Colonic mucosa (tissue), 4 donors: ENCODE measurements at regions not wholly inside any gene's neighbourhood (a gene's known extent, or its start where the extent isn't known, plus 50 kb on each side); places are given as distances from the start of the nearest gene placed in this dataset.

Experiments used
- DNase-seq: peaks from one replicate; pipeline ENCODE4 v3.0.0-alpha.2; 2020
- H3K27ac ChIP-seq: fragments of 200-600 bp; one replicate; pipeline ENCODE4 v1.8.0; 2021
- H3K27me3 ChIP-seq: fragments of 200-600 bp; one replicate; pipeline ENCODE4 v1.8.0; 2021
- H3K36me3 ChIP-seq: fragments of 200-600 bp; one replicate; pipeline ENCODE4 v1.8.0; 2021
- H3K4me1 ChIP-seq: fragments of 200-600 bp; one replicate; pipeline ENCODE4 v1.8.0; 2021; ENCODE audit warnings: mild to moderate bottlenecking
- H3K4me3 ChIP-seq: fragments of 200-600 bp; one replicate; pipeline ENCODE4 v1.8.0; 2021
- H3K9ac ChIP-seq, 2 donors: one replicate each; pipeline ENCODE4 v1.7.0; 2013; ENCODE audit warnings: control low read depth in 2 of 2, low read depth in 2 of 2, low read length in 2 of 2
- H3K9me3 ChIP-seq: fragments of 200-600 bp; one replicate; pipeline ENCODE4 v1.8.0; 2021
- intact Hi-C: fragments of 100-400 bp; cut with DNase I; formaldehyde crosslinking; loops from one replicate; pipeline ENCODE4 v1.14.1; 2022
- TF ChIP-seq, protein P1 (sequence below): fragments of 200-600 bp; IDR thresholded peaks from one replicate; pipeline ENCODE4 v1.8.0; 2022; ENCODE audit warnings: antibody characterized with exemption, mild to moderate bottlenecking
- donor health status: healthy.
- donor health status: DM: no; HTN: no; CAD: no.
- donor health status: DM: no; HTN: no; CAD: no.

DNA sequence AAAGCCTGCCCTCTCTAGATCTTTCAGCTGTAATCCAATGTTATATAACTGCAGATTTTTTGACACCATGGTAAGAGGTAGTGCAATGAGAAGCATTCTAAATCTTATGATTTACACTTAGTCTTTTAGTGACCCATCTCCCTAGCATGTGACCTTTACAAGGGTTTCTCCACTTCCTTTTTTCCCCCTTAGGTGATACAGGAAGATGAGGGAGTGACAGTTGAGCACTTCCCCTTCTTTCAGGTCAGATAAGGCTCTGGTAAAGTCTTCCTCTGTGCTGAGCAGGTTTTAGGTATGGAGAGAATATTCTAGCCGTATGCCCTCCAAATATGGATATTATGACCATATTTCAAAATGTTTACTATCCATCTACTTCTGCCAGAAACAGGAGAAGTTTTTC is 753.6 kb downstream of the JRKL start:
- no peak for DNase-seq
- no peaks in the 10 kb centered on the region for H3K36me3 ChIP-seq
- TF ChIP-seq, protein P1, sequence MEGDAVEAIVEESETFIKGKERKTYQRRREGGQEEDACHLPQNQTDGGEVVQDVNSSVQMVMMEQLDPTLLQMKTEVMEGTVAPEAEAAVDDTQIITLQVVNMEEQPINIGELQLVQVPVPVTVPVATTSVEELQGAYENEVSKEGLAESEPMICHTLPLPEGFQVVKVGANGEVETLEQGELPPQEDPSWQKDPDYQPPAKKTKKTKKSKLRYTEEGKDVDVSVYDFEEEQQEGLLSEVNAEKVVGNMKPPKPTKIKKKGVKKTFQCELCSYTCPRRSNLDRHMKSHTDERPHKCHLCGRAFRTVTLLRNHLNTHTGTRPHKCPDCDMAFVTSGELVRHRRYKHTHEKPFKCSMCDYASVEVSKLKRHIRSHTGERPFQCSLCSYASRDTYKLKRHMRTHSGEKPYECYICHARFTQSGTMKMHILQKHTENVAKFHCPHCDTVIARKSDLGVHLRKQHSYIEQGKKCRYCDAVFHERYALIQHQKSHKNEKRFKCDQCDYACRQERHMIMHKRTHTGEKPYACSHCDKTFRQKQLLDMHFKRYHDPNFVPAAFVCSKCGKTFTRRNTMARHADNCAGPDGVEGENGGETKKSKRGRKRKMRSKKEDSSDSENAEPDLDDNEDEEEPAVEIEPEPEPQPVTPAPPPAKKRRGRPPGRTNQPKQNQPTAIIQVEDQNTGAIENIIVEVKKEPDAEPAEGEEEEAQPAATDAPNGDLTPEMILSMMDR = no peak
- H3K9me3 ChIP-seq = no peaks in the 10 kb centered on the region
- H3K4me1 ChIP-seq = no peaks in the 10 kb centered on the region
- intact Hi-C loops = loop anchor here (5.0 kb wide), 1 partner anchor 681 kb away; no protein-coding TSS in a partner anchor
- no peak overlapping the region for H3K9ac ChIP-seq
- no peak overlapping the region for H3K4me3 ChIP-seq
- no peak overlapping the region for H3K27ac ChIP-seq
- no peaks in the 10 kb centered on the region for H3K27me3 ChIP-seq

DNA sequence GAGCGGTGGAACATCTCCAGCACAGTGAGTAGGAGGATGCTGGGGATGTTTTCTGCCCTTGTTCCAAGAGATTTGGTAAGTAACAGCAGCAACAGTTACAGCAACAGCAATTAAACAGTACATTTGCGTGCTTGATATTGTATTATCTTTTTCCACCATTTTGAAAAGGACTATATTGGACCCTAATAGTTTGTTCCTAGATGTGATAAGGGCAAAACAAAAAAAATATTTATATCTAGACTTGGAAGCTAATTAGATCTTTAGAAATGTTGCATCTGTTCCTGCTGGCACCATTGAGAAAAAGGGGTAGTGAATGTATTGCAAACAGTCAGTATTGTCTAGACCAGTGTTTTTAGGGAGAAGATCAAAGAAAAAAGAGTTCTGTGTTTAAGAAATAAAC is 759.9 kb downstream of the JRKL start:
- no peak for DNase-seq
- Histone ChIP-seq H3K36me3 (no peaks in the 10 kb centered on the region), H3K27ac (no peak overlapping the region), H3K4me3 (no peak overlapping the region), H3K4me1 (no peaks in the 10 kb centered on the region), H3K27me3 (no peaks in the 10 kb centered on the region), H3K9me3 (no peaks in the 10 kb centered on the region), H3K9ac (no peak overlapping the region)
- intact Hi-C loops = no loop called here
- TF ChIP-seq, protein P1 = no peak

DNA sequence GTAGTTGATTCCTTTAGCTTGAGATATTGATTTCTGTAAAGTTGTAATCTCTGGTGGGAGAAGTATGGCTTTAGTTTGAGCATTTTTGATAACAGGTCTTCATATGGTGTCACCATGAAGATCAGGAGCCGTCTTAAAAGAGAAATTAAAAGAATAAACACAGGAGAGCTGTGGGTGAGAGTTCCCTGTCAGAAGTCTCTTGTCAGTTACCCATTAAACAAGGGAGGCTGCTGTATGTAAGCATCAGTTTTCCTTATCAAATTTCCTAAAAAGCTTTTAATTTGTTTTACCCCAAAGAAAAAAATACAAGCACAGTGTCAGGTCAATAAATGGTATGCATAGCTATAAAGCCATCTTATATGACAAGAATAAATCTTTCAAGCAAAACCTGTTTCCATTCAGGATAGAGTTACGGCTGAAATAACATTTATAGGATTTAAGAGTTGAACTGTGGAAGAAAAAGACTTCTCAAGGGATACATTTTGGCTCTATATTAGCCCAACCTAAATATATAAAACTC is 767.5 kb downstream of the JRKL start:
- Histone ChIP-seq H3K4me1 (no peaks in the 10 kb centered on the region), H3K4me3 (no peak overlapping the region), H3K9me3 (no peaks in the 10 kb centered on the region), H3K27me3 (no peaks in the 10 kb centered on the region), H3K36me3 (no peaks in the 10 kb centered on the region), H3K27ac (no peak overlapping the region), H3K9ac (no peak overlapping the region)
- DNase-seq = no peak
- intact Hi-C loops = no loop called here
- TF ChIP-seq, protein P1 = no peak

DNA sequence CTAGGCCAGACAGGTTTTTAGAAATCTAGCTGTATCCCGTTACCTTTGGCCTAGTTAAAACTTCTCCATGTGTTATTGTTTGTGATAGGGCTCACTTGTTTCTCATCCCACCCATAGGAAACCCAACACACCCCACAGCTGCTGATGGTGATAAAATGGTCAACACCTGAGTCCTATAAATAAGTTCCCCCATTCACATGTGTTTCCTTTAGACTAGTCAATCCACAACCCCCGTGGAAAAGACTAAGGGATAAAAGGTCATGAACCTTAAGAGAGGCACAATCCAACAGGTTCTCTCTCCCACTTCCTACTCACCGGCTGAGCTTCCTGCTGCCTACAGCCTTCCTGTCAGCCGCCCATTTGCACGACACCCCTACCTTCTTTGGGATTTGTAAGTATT is 768.4 kb downstream of the JRKL start:
- no peak overlapping the region for H3K27ac ChIP-seq
- no peak overlapping the region for H3K9ac ChIP-seq
- no peaks in the 10 kb centered on the region for H3K4me1 ChIP-seq
- TF ChIP-seq, protein P1 = no peak
- H3K9me3 ChIP-seq = no peaks in the 10 kb centered on the region
- no peak for DNase-seq
- H3K36me3 ChIP-seq = no peaks in the 10 kb centered on the region
- intact Hi-C loops = no loop called here
- H3K4me3 ChIP-seq = no peak overlapping the region
- no peaks in the 10 kb centered on the region for H3K27me3 ChIP-seq

DNA sequence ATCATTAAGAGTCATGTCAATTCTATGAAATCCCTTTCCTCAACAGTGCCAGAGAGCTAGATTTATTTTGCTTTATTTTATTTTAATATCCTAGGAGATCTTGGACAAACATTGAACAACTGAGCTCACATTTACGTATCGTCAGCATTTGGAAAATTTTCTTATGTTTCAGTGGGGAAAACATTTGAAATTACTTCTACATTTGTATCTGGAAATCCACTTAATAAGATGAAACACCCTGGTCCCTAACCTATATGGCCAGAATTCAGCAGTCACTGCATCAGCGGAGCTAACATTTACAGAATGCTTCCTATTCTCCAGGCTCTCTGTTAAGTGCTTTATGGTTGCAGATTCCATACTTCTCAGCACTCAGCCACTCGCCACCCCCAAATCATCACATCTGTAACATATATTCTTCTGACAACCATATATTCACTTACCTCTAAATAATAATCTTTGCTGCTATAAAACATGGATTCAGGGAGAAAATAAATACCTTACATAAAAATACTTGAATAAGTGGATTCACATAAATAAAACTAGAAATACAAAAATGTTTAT is 773.9 kb downstream of the JRKL start:
- Histone ChIP-seq H3K9ac (no peak overlapping the region), H3K27me3 (no peaks in the 10 kb centered on the region), H3K36me3 (no peaks in the 10 kb centered on the region), H3K4me1 (no peaks in the 10 kb centered on the region), H3K27ac (no peak overlapping the region), H3K9me3 (no peaks in the 10 kb centered on the region), H3K4me3 (no peak overlapping the region)
- intact Hi-C loops = no loop called here
- no peak for DNase-seq
- TF ChIP-seq, protein P1 = no peak
